Stimulated activated CD8-positive, alpha-beta memory T cell treated with anti-CD3 and anti-CD28 coated beads, Interleukin-7, amount 100 ng/mL, for 4 hours (primary cell): ENCODE measurements at regions not wholly inside any gene's neighbourhood (a gene's known extent, or its start where the extent isn't known, plus 50 kb on each side); places are given as distances from the start of the nearest gene placed in this dataset.

Experiments
- DNase-seq, 2 donors: peaks; one replicate each; pipeline ENCODE4 v3.0.0-alpha.2; 2020; ENCODE audit warnings: low read depth in 2 of 2

DNA sequence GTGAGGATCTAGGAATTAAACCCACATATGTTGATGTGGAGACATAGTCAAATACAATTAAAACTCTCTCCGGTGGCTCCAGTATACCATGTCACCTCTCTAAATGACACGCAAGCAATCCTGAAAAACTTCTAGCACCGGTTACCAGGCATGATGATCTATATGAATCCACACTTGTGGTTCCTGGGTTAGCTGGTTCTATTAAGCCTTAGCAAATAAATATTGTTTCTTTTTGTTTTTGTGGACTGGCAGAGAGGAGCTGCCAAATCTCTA is 104.8 kb downstream of the SEC61B start:
- DNase-seq: no peak

GRCh38 chr9:99327667-99328066 is 105.6 kb downstream of the SEC61B start:
- DNase-seq: no peak

DNA sequence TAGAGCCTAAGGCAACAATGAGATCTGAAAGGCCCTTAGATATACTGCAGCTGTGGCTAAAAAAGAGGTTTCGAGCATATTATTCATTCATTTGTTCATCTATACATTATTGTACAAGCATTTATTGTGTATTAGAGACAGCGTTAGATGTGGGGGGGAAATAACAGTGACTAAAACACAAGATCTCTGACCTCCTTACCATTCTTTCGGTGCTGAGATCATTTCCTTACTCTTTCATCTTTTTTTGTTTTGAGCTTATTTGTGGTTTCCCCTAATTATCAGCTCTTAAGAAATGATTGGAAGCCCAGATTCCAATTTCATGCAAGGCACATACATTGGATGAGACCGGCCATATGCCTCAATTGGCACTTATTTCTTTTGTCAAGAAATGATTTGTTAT is 113.2 kb downstream of the SEC61B start:
- DNase-seq: no peak

DNA sequence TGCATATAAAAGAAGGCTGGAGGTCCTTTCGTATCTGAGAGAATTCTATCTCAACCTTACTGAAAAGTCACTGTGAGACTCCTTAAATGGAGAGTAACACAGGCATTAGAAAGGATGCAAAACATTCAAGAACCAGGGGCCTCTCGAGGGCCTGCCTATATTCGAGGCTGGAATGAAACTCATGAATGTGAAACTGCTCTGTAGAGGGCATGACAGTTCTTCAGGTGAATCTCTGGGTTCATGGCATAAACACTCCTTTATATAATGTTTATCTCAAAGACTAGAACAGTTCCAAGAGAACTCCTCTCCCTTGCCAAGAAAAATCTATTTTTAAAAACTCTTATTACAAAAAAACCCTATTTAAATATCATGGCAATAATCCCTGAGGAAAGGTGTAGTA is 113.9 kb downstream of the SEC61B start:
- no peak for DNase-seq

- no peak for DNase-seq
Observed at GRCh38 chr9:99336531-99336930, 114.4 kb downstream of the SEC61B start.

DNA sequence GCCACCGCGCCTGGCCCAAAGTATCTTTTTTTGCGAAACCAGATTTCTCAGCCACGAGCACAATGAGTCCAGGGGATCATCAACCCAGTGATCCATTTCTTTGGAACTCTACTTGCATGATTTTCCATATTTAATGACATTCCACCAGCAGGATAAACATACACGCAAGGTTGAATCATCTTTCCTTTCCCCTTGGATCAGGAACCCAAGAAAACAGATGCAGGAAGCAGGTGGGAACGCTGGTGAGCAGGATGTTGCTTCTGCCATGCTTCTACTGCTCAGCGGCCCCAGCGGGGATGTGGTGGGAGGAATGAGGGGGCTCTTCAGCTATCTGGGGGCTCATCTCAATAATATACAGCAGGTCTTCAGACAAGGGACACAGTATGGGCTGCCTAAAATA is 118.2 kb downstream of the SEC61B start:
- no peak for DNase-seq

GRCh38 chr9:99341686-99342085 is 119.6 kb downstream of the SEC61B start:
- DNase-seq: no peak

- no peak for DNase-seq
Observed at GRCh38 chr9:99345451-99345850, 123.4 kb downstream of the SEC61B start.

DNA sequence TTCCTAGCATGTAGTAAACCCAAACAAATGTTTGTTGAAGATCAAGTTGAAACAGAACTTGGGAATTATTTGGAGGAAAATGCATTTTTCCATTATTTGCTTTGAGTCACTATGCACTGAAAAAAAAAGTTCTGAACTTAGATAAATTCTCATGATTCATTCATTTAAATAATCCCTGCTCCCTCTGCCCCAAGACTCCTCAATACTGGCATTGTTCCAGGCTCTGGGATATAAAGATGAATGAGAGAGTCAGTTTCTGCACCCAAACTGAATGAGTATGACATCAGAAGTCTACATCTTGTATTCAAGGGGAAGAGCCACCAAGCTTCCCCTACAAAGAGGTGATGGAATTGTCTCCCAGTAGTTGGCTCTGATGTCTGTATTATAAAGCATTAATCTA is 123.9 kb downstream of the SEC61B start:
- DNase-seq: no peak

GRCh38 chr9:99347568-99347967 is 125.5 kb downstream of the SEC61B start:
- DNase-seq: no peak

- no peak for DNase-seq
Observed at GRCh38 chr9:99348289-99348688, 126.2 kb downstream of the SEC61B start.

DNA sequence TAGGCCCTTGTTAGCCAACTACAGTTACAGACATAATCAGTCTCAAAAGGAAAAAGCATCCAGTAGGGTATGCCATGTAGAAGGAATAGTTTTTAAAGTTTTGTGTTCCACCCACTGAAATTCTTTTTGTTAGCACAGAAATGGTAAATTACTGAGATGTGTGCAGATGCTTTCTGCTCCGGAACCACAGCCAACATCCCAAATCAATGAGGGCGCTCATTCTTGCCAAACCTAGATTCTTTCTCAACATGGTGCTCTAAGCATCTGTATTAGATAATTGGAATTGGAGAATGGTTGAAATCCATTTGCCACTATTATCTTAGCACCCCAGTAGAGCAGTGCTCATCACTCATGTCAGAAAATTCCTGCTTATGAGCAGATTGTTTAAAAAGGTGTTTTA is 127.8 kb downstream of the SEC61B start:
- no peak for DNase-seq

- no peak for DNase-seq
Observed at GRCh38 chr9:99350461-99350860, 128.4 kb downstream of the SEC61B start.

GRCh38 chr9:99351647-99352046 is 129.6 kb downstream of the SEC61B start:
- DNase-seq: no peak

DNA sequence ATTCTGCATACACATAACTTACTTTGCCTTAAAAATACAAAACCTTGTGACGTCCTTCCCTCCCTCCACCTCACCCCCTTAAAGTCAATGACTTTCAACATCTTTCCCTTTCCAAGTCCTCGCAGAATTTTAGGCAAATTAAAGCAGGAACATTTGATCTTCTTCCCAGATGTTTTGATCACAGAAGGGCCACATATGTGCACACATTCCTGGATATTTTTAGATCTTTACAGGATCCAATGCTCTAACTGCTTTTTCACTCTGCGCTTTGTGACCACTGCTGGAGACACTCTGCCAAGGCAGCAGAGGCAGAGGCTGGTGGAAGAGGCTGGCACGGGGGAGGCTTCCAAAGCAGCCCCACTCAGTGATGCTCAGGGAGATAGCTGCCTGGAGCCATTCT is 130.7 kb downstream of the SEC61B start:
- DNase-seq: no peak

DNA sequence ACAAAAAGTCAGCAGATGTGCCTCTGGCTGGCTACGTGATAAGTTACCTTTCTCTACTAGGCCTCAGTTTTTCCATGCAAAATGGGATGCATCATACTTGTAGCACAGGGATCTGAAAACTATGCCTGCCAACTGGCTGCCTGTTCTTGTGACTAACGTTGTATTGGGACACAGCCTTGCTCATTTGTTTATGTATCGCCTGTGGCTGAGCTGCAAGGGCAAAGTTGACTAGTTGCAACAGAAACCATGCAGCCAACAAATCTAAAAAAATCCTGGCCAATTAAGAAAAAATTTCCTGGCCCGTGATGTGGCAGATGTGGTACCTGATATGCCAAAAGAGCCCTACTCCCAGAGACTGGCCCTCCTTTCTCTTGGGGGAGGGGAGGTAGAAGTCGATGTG is 131.3 kb downstream of the SEC61B start:
- DNase-seq: no peak

DNA sequence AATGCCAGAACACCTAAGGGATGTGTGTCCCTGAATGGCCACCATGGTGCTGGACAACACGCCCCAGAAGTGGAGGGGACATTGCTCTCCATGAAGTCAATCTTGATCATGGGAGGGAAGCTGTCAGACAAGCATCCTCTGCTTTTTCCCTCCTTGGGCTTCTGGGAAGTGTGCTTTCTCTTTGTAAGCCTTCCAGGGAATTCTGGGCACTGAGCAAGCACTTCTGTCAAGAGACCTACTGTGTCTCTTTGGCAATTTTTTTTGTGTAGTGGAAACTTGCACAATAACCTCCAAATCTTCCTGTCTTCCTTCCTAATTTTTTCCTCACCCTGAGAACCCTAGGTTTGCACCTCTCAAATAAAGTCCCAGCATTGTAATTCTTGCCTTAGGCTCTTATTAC is 132.0 kb downstream of the SEC61B start:
- DNase-seq: no peak

DNA sequence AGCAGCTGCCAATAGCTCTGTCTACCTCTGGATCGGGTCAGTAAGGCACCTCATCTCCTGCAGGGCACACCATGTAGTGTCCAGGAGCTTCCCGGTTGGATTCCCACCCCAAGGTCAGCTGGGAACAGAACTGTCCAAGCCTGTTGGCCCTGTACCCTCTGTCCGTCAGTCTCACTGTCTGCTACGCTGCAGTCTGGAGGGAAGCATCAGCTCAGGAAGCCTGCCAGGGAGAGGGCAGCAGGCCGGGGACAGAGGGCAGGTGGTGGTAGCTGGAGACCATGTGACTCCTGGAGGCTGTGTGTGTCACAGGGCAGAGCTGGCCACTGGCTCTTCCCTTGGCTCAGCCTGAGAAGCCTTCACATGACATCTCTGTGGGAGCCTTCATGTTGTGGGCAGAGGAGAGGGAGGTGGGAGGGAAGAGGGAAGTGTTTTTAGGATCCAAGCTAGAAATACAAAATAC is 134.5 kb downstream of the SEC61B start:
- no peak for DNase-seq

DNA sequence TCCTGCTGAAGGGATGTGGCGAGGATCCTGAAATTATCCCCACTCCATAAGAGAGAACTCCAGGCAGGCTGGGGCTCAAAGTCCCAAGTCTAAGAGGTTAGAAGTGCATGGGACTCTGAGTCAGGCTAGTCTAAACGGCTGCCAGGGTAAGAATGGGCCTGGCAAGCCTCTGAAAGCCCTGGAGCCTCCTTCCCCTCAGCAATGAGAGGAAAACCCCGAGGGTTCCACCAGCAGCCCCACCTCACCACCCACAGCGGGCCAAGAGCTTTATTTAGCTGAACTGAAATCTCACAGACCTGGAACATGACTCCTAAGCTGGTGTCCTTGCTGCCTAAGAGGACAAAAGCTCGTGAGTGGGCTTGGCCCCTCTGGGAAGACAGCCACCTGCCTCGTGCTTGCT is 135.5 kb downstream of the SEC61B start:
- no peak for DNase-seq

- no peak for DNase-seq
Observed at GRCh38 chr9:99358668-99359067, 136.6 kb downstream of the SEC61B start.

GRCh38 chr9:99359336-99359735 is 137.3 kb downstream of the SEC61B start:
- DNase-seq: no peak

DNA sequence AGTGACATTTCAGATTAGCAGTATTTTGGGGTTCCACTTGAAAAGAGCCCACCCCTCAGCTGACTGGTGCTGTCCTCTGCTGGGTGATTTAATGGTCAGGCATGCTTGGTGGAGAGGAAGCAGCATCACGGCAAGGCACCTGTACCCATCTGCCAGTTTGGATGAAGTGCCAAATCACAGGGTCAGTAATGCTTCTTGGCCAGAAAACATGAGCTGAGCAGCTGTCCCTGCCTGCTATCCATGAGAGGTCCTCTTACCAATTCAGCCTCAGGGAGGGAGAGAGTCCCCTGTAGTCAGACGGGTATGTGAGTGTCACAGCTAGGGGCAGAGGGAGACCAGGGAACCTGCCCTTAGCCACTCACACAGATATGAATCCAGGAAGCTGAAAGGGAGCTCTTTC is 137.9 kb downstream of the SEC61B start:
- DNase-seq: no peak

DNA sequence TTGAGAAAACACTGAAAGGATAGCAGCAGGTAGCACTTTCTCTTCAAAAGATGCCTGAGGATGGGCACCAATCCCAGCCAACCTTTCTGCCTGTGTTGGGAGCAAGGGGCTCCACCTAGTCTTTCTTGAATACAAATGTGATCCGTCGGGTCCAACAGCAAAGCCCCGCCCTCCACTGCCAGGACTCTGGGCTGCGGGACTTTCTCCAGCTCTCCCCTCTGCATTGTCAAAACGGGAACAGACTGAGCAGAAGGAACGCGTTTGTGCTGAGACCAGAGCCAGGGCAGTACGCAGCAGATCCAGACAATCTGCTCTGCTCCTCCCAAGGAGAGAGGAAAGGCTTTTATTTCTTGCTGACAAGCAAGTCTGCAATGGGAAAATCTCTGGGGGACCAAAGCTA is 139.7 kb downstream of the SEC61B start:
- no peak for DNase-seq

GRCh38 chr9:99362321-99362720 is 140.2 kb downstream of the SEC61B start:
- DNase-seq: no peak

GRCh38 chr9:99363509-99363908 is 141.4 kb downstream of the SEC61B start:
- DNase-seq: no peak
